ENCODE measurements at regions not wholly inside any gene's neighbourhood (a gene's known extent, or its start where the extent isn't known, plus 50 kb on each side); places are given as distances from the start of the nearest gene placed in this dataset.

DNA sequence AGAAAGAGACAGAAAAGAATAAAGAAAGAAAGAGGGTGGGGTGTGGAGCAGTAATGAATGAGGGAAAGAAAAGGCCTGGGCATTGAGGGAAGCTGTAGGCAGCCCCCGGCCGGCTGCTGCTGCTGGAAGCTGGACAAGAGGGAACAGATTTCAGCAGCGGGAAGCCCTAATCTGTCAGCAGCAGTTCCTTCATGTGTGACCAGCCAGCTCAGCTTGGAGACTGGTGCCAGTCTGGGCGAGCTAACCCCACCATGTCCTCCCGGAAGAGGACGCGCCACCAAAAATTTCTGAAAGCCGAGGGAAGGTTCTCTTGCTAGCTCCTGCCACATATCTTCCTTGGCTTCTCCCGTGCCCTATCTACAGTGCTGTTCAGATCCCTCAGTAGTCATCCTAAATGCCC, 236.8 kb downstream of the GRIN2B start:
- no peak for TF ChIP-seq CTCF (conservative IDR thresholded peaks at IDR 0.05; ENCODE audit: low read length)
- TF ChIP-seq EZH2phosphoT487 (IDR thresholded peaks at IDR 0.05; ENCODE audit: borderline replicate concordance, low read depth, low read length) = no peak
- no peak overlapping the region for H3K4me3 ChIP-seq (ENCODE audit: low read depth, low read length, poor library complexity, severe bottlenecking)
- H3K79me2 ChIP-seq (ENCODE audit: insufficient read depth, low read depth, low read length) = no peaks in the 10 kb centered on the region
- H3K4me2 ChIP-seq (ENCODE audit: low read length) = no peak overlapping the region
- H3K36me3 ChIP-seq (ENCODE audit: insufficient read depth, low read length) = no peaks in the 10 kb centered on the region
- DNase-seq (ENCODE audit: low spot score) = no peak
- ChIA-PET POLR2A (no interaction called here), CTCF (ENCODE audit: unreplicated experiment) (no interaction called here)
- H3K27ac ChIP-seq (ENCODE audit: low read depth, low read length, poor library complexity, severe bottlenecking) = no peak overlapping the region
- no peaks in the 10 kb centered on the region for H3K9me3 ChIP-seq (ENCODE audit: low read length)
- no peaks in the 10 kb centered on the region for H4K20me1 ChIP-seq (ENCODE audit: insufficient read depth, low read length)
- no TSS peak for BruUV-seq (replicated peaks)
- intact Hi-C loops (cut with micrococcal nuclease; ENCODE audit: unreplicated experiment) = no loop called here
- H2AFZ ChIP-seq (ENCODE audit: low read length) = no peak overlapping the region
- H3K9me2 ChIP-seq (ENCODE audit: insufficient read depth, low read length) = no peaks in the 10 kb centered on the region
- no peaks in the 10 kb centered on the region for H3K4me1 ChIP-seq (ENCODE audit: insufficient read depth, low read length, poor library complexity, severe bottlenecking)

GRCh38 chr12:13740149-13740545, 241.3 kb downstream of the GRIN2B start:
- Histone ChIP-seq H4K20me1 (ENCODE audit: insufficient read depth, low read length) (no peaks in the 10 kb centered on the region), H3K79me2 (ENCODE audit: insufficient read depth, low read depth, low read length) (no peaks in the 10 kb centered on the region), H3K27ac (ENCODE audit: low read depth, low read length, poor library complexity, severe bottlenecking) (no peak overlapping the region), H3K9me3 (ENCODE audit: low read length) (no peaks in the 10 kb centered on the region), H3K4me1 (ENCODE audit: insufficient read depth, low read length, poor library complexity, severe bottlenecking) (peaks cover 9% of the 10 kb centered on the region), H3K4me2 (ENCODE audit: low read length) (no peak overlapping the region), H2AFZ (ENCODE audit: low read length) (no peak overlapping the region), H3K9me2 (ENCODE audit: insufficient read depth, low read length) (no peaks in the 10 kb centered on the region), H3K4me3 (ENCODE audit: low read depth, low read length, poor library complexity, severe bottlenecking) (no peak overlapping the region), H3K36me3 (ENCODE audit: insufficient read depth, low read length) (no peaks in the 10 kb centered on the region)
- intact Hi-C loops (cut with micrococcal nuclease; ENCODE audit: unreplicated experiment) = no loop called here
- TF ChIP-seq CTCF (conservative IDR thresholded peaks at IDR 0.05; ENCODE audit: low read length) = no peak
- TF ChIP-seq EZH2phosphoT487 (IDR thresholded peaks at IDR 0.05; ENCODE audit: borderline replicate concordance, low read depth, low read length) = no peak
- CTCF ChIA-PET (ENCODE audit: unreplicated experiment) = no interaction called here
- POLR2A ChIA-PET = interaction anchor here (0.7 to 1.4 kb wide), 3 partner anchors 53 to 427 kb away, joined by 3 to 5 read pairs (median 3); no protein-coding TSS in a partner anchor
- DNase-seq (ENCODE audit: low spot score) = no peak
- no TSS peak for BruUV-seq (replicated peaks)

- ChIA-PET CTCF (ENCODE audit: unreplicated experiment) (no interaction called here), POLR2A (no interaction called here)
- Histone ChIP-seq H3K36me3 (ENCODE audit: insufficient read depth, low read length) (no peaks in the 10 kb centered on the region), H3K9me2 (ENCODE audit: insufficient read depth, low read length) (no peaks in the 10 kb centered on the region), H3K79me2 (ENCODE audit: insufficient read depth, low read depth, low read length) (no peaks in the 10 kb centered on the region), H2AFZ (ENCODE audit: low read length) (no peak overlapping the region), H3K9me3 (ENCODE audit: low read length) (no peaks in the 10 kb centered on the region), H3K4me2 (ENCODE audit: low read length) (no peak overlapping the region), H4K20me1 (ENCODE audit: insufficient read depth, low read length) (no peaks in the 10 kb centered on the region), H3K27ac (ENCODE audit: low read depth, low read length, poor library complexity, severe bottlenecking) (no peak overlapping the region), H3K4me1 (ENCODE audit: insufficient read depth, low read length, poor library complexity, severe bottlenecking) (peaks cover 9% of the 10 kb centered on the region), H3K4me3 (ENCODE audit: low read depth, low read length, poor library complexity, severe bottlenecking) (no peak overlapping the region)
- DNase-seq (ENCODE audit: low spot score) = no peak
- BruUV-seq (replicated peaks) = no TSS peak
- intact Hi-C loops (cut with micrococcal nuclease; ENCODE audit: unreplicated experiment) = no loop called here
- TF ChIP-seq CTCF (conservative IDR thresholded peaks at IDR 0.05; ENCODE audit: low read length) (no peak), EZH2phosphoT487 (IDR thresholded peaks at IDR 0.05; ENCODE audit: borderline replicate concordance, low read depth, low read length) (no peak)
Measured at GRCh38 chr12:13735734-13736133, 245.7 kb downstream of the GRIN2B start.
